ENCODE measurements at regions not wholly inside any gene's neighbourhood (a gene's known extent, or its start where the extent isn't known, plus 50 kb on each side); places are given as distances from the start of the nearest gene placed in this dataset.

DNA sequence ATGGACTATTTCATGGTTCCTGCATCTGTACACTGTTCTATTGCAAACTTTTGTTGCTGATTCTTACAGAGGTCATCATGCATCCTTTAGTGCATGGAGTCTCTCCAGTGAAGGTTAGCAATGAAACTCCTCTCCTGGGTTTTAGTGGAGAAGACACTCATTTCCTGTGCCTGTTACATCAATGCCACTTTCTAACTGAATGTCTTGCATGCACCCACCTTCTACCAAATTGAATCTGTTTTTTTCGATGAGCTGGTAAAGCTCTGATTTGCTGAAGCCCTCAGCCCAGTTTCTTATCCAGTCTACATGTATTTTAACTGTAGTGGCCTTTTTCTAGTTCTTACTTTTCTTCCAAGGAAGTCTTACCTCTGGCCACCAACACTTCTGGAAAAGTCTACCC is 591.8 kb upstream of the ADAMTS16 start:
- DNase-seq, result no peak
- no peak for TF ChIP-seq CTCF (IDR thresholded peaks at IDR 0.05; ENCODE audit: low read depth, low read length, missing control alignments)
- no peaks in the 10 kb centered on the region for H3K27me3 ChIP-seq (replicated peaks)
- H3K36me3 ChIP-seq (replicated peaks), result no peaks in the 10 kb centered on the region
- H3K4me3 ChIP-seq (ENCODE audit: low read depth, low read length), result no peak overlapping the region
- in situ Hi-C loops (cut with HindIII; ENCODE audit: low pct_ligation_motif_present, low sequenced_read_pairs), result no loop called here
- no peak overlapping the region for H3K27ac ChIP-seq

DNA sequence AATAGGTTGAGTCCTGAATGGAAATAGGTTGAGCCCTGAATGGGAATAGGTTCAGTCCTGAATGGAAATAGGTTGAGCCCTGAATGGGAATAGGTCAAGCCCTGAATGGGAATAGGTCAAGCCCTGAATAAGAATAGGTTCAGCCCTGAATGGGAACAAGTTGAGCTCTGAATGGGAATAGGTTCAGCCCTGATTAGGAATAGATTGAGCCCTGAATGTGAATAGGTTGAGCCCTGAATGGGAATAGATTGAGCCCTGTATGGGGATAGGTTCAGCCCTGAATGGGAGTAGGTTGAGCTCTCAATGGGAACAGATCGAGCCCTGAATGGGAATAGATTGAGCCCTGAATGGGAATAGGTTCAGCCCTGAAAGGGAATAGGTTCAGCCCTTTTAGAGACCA is 590.8 kb upstream of the ADAMTS16 start:
- Histone ChIP-seq H3K36me3 (replicated peaks) (no peaks in the 10 kb centered on the region), H3K4me3 (ENCODE audit: low read depth, low read length) (no peak overlapping the region), H3K27me3 (replicated peaks) (no peaks in the 10 kb centered on the region), H3K27ac (no peak overlapping the region)
- no peak for DNase-seq
- no peak for TF ChIP-seq CTCF (IDR thresholded peaks at IDR 0.05; ENCODE audit: low read depth, low read length, missing control alignments)
- in situ Hi-C loops (cut with HindIII; ENCODE audit: low pct_ligation_motif_present, low sequenced_read_pairs), result no loop called here

DNA sequence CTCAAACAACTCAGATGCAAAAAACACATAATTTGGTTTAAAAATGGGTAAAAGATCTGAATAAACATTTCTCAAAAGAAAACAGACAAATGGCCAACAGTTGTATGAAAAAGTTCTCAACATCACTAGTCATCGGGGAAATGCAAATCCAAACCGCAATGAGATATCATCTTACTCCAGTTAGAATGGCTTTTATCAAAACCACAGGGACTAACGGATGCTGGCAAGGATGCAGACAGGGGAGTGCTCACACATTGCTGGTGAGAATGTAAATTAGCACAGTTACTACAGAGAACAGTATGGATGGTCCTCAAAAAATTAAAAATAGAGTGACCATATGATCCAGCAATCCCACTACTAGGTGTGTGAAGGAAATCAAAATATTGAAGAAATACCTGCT is 589.1 kb upstream of the ADAMTS16 start:
- no peak overlapping the region for H3K4me3 ChIP-seq (ENCODE audit: low read depth, low read length)
- DNase-seq, result no peak
- no peaks in the 10 kb centered on the region for H3K36me3 ChIP-seq (replicated peaks)
- no peak overlapping the region for H3K27ac ChIP-seq
- in situ Hi-C loops (cut with HindIII; ENCODE audit: low pct_ligation_motif_present, low sequenced_read_pairs), result no loop called here
- no peaks in the 10 kb centered on the region for H3K27me3 ChIP-seq (replicated peaks)
- no peak for TF ChIP-seq CTCF (IDR thresholded peaks at IDR 0.05; ENCODE audit: low read depth, low read length, missing control alignments)

GRCh38 chr5:4553130-4553529 is 587.0 kb upstream of the ADAMTS16 start:
- Histone ChIP-seq H3K4me3 (ENCODE audit: low read depth, low read length) (no peak overlapping the region), H3K36me3 (replicated peaks) (no peaks in the 10 kb centered on the region), H3K27me3 (replicated peaks) (no peaks in the 10 kb centered on the region), H3K27ac (no peak overlapping the region)
- in situ Hi-C loops (cut with HindIII; ENCODE audit: low pct_ligation_motif_present, low sequenced_read_pairs), result no loop called here
- DNase-seq, result no peak
- no peak for TF ChIP-seq CTCF (IDR thresholded peaks at IDR 0.05; ENCODE audit: low read depth, low read length, missing control alignments)

DNA sequence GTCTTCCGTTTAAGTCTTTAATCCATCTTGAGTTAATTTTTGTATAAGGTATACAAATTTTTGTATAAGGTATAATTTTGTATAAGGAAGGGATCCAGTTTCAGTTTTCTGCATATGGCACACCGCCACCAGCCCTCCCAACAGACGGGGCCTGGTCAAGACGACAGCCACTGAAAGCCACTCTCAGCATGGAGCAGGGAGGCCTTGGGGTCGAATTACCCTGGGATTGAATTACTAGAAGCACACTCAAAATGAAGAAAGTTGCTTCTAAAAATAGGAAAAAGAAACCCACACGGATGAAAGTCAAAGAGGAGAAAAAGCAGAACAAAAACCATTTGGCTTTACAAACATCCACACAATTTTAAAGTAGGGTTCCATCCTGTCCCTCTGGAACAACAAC is 586.2 kb upstream of the ADAMTS16 start:
- in situ Hi-C loops (cut with HindIII; ENCODE audit: low pct_ligation_motif_present, low sequenced_read_pairs), result no loop called here
- DNase-seq, result no peak
- Histone ChIP-seq H3K4me3 (ENCODE audit: low read depth, low read length) (no peak overlapping the region), H3K27me3 (replicated peaks) (no peaks in the 10 kb centered on the region), H3K36me3 (replicated peaks) (no peaks in the 10 kb centered on the region), H3K27ac (no peak overlapping the region)
- no peak for TF ChIP-seq CTCF (IDR thresholded peaks at IDR 0.05; ENCODE audit: low read depth, low read length, missing control alignments)

DNA sequence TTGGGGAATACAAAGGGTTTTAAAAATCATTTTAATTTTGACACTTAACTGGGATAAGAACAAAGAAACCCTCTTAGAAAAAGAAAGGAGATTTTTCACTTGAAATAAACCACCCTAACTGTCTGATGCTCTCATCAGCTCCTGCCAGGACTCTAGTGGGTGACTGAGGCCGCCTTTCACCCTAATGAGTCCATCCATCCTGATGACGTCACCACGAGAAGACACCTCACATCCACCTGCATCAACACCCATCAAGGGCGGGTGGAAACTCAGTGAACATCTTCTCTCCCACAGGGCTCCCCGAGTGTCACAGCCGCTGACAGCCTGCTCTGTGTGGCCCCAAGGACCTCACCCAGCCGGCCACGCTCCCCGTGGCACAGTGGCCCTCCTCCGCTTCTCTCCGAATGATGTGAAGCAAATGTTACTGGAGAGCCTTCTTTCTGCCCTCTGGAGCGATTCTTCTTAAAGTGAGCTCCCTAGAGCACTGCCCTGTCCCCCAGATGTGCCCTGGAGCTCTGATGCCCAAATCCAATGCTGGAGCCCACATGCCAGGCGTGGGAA is 584.3 kb upstream of the ADAMTS16 start:
- Histone ChIP-seq H3K27me3 (replicated peaks) (no peaks in the 10 kb centered on the region), H3K4me3 (ENCODE audit: low read depth, low read length) (no peak overlapping the region), H3K36me3 (replicated peaks) (no peaks in the 10 kb centered on the region), H3K27ac (no peak overlapping the region)
- in situ Hi-C loops (cut with HindIII; ENCODE audit: low pct_ligation_motif_present, low sequenced_read_pairs), result no loop called here
- no peak for DNase-seq
- TF ChIP-seq CTCF (IDR thresholded peaks at IDR 0.05; ENCODE audit: low read depth, low read length, missing control alignments), result no peak
